ENCODE measurements at regions not wholly inside any gene's neighbourhood (a gene's known extent, or its start where the extent isn't known, plus 50 kb on each side); places are given as distances from the start of the nearest gene placed in this dataset.

- Histone ChIP-seq H2AFZ (replicated peaks; ENCODE audit: low read length, poor library complexity) (no peak overlapping the region), H2BK5ac (ENCODE audit: low read depth, low read length, poor library complexity, severe bottlenecking) (no peak overlapping the region), H3K4me3 (ENCODE audit: insufficient read depth, low read depth, low read length) (no peak overlapping the region), H3K36me3 (ENCODE audit: control insufficient read depth, insufficient read depth, low read length) (no peaks in the 10 kb centered on the region), H3K4me2 (ENCODE audit: low read depth, low read length) (no peak overlapping the region), H2BK15ac (ENCODE audit: low read depth, low read length) (no peak overlapping the region), H2BK120ac (ENCODE audit: low read depth, low read length) (no peak overlapping the region), H2AK5ac (ENCODE audit: low read depth, low read length) (no peak overlapping the region), H3K4me1 (ENCODE audit: control insufficient read depth, insufficient read depth, low read length) (no peaks in the 10 kb centered on the region), H3K9me3 (ENCODE audit: control insufficient read depth, insufficient read depth, low read length) (peaks cover 6% of the 10 kb centered on the region), H4K91ac (ENCODE audit: insufficient read depth, low read depth, low read length) (no peak overlapping the region), H3K23ac (ENCODE audit: low read depth, low read length) (no peak overlapping the region), H4K5ac (ENCODE audit: low read depth, low read length) (no peak overlapping the region), H3K9ac (ENCODE audit: low read depth, low read length) (no peak overlapping the region), H3K4ac (ENCODE audit: low read depth, low read length) (no peak overlapping the region), H3K79me1 (ENCODE audit: low read depth in 1 of 2, low read length in 2 of 2) (no peaks in the 10 kb centered on the region), H4K20me1 (ENCODE audit: insufficient read depth, low read length) (no peaks in the 10 kb centered on the region), H3K9me1 (ENCODE audit: insufficient read depth, low read length) (no peaks in the 10 kb centered on the region), H2BK20ac (ENCODE audit: low read depth, low read length) (no peak overlapping the region), H3K56ac (ENCODE audit: extremely low read depth, insufficient read depth, low read length) (no peak overlapping the region), H4K8ac (ENCODE audit: low read depth in 2 of 2, low read length in 2 of 2) (no peak overlapping the region), H3K14ac (replicated peaks; ENCODE audit: low read depth, low read length) (no peak overlapping the region), H3K18ac (ENCODE audit: low read depth, low read length) (no peak overlapping the region), H2AK9ac (replicated peaks; ENCODE audit: low read depth, low read length, poor library complexity) (no peak overlapping the region), H3K27ac (ENCODE audit: insufficient read depth, low read length) (no peak overlapping the region), H3K27me3 (ENCODE audit: control insufficient read depth, insufficient read depth, low read length) (no peaks in the 10 kb centered on the region)
- POLR2A ChIA-PET (ENCODE audit: unreplicated experiment) = no interaction called here
- CTCF ChIA-PET = no interaction called here
- dilution Hi-C loops (cut with HindIII; ENCODE audit: low sequenced_read_pairs, unreplicated experiment) = no loop called here
- TF ChIP-seq MAZ (IDR thresholded peaks at IDR 0.05; ENCODE audit: borderline replicate concordance, low read depth, low read length) (no peak), FOS (IDR thresholded peaks at IDR 0.05; ENCODE audit: low read depth, low read length) (no peak), CEBPB (IDR thresholded peaks at IDR 0.05; ENCODE audit: low read depth, low read length) (no peak), CTCF (conservative IDR thresholded peaks at IDR 0.05; ENCODE audit: low read depth, low read length) (no peak)
- in situ Hi-C loops (cut with MboI; ENCODE audit: low sequenced_read_pairs) = no loop called here
- no peak for DNase-seq
- BruUV-seq (replicated peaks) = no TSS peak
- intact Hi-C loops (cut with micrococcal nuclease) = no loop called here
- no peak for ATAC-seq (ENCODE audit: low read depth)
- 54% methylated on average over 2 of the region's 3 CpGs; no CpG with 5 or more reads in 1 of the 2 experiments for WGBS, 2 experiments (ENCODE audit: extremely low coverage in 2 of 2, insufficient read length in 1 of 2)
Observed at GRCh38 chr11:97617031-97617430, 1227.2 kb downstream of the JRKL start.

Measured in IMR-90 (cell line).